Right renal pelvis (tissue), 4 donors: ENCODE measurements at regions not wholly inside any gene's neighbourhood (a gene's known extent, or its start where the extent isn't known, plus 50 kb on each side); places are given as distances from the start of the nearest gene placed in this dataset.
A peak's percentile ranks its signal among the peaks of the same experiment; 100 is the strongest.

Source experiments
- DNase-seq, 4 donors: peaks; one replicate each; pipeline ENCODE4 v3.0.0-alpha.2; 2013; ENCODE audit warnings: low read depth in 4 of 4, low spot score in 3 of 4, missing footprints in 1 of 4

DNA sequence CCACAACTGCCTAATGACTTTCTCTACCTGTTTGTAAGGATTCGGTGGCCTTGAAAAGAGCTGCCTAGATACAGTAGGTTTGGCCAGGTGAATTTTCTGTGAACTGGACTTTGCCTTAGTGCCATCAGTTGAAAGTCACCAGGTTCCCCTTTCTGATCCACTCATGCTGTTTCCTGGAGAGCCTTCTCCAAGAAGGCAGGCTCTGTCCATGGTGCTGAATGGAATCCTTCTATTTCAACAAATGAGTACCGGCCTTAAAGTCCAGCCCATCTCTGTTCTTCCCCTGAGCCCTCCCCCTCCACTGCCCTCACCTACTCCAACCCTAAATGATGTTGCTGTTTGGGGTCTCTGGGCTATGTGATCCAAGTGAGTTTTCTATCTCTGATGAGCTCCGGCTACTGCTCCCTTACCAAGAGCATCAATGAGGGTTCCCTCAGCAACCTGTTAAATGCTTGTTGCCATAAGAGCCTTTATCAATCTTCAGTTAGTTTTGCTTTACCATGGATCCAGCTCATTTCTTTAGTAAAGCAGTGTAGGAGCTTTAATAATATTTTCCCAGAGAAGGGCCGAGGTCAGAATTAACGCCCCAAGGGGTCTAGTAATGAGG lies 500.4 kb downstream of the PTPRU start:
- peak; percentile 50 to 69 (median 62) for DNase-seq

DNA sequence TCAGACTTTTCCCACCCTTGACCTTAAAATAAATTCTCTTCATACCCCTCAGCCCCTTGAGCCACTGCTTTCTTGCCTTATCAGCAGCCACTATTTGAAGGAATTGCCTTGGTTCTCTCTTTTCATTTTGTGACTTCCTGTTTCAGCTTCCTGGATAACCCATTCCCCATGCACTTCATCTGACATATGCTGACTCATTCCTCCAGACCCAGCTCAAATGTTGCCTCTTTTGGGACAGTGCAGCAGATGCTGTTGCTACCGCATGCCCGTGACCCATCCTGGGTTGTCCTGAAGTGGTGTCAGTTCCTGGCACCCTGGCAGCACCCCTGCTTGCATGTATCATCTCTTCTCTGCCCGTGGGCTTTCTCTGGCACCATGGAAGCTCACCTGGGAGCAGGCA lies 496.1 kb downstream of the PTPRU start:
- DNase-seq, result no peak

DNA sequence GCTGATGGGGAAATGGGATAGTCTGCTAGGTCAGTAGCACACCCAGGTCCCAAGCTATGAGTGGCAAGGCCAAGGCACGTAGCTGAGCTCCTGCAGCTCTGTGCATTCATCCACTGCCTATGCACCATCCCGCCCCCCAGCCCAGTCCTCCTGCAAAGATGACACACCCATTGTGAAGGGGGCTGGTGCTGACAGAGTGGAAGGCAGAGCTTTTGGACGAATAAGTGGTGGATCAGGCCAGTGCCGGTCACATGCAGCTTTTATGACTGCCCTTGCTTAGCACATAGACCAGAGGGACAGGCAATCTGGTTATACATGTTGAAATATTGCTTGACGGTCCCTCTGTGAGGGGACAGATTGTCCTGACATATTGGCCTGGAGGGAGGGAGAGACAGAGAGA lies 494.3 kb downstream of the PTPRU start:
- DNase-seq, result no peak

DNA sequence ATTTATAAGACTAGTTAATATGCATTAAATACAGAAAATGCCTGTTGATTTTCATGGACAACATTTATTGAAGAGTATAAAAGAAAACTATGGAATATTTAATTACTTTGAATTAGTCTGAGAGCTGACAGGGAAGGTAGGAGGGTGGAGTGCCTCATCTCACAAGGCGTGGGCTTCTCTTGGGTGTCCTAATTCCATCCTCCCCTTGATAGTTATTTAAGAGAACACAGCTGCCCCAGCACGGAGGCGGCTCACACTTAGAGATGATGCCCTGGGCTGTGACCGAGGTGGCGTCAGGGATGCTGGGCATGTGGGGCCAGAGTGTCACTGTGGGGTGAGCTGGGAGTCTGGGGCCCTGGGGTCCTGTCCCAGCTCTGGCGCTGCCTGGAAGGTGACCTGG lies 493.0 kb downstream of the PTPRU start:
- DNase-seq, result no peak

DNA sequence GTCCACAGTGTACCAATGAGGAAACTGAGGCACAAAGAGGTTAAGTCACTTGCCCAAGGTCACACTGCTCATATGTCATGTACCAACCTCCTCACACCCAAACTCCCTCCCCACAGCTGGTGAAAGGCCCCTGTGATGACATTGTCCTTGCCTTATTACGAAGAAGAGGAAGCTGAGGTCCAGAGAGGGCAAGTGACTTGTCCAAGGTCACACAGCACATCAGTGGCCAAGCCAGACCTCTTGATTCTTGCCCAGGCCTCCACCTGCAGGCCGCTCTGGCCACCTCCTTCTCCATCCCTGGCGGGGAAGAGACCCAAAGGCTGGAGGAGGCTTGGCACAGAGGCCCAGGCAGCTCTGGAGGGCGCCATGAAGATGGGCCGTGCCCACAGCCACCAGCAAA lies 492.4 kb downstream of the PTPRU start:
- no peak for DNase-seq

DNA sequence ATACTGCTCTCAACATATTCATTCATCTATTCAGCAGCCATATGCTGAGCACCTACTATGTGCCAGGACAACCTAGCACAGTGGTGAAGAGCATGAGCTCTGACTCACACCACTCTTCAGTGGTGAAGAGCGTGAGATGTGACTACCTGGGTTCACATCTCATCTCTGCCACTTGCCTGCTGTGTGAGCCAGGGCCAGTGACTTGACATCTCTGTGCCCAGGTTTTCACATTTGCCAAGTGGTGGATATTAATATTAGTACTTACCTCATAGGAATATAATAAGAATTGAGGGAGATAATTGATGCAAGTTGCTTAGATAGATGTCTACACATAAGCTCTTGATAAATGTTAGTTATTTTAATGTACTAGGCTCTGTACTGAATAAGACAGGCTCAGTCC lies 488.9 kb downstream of the PTPRU start:
- DNase-seq, result no peak

DNA sequence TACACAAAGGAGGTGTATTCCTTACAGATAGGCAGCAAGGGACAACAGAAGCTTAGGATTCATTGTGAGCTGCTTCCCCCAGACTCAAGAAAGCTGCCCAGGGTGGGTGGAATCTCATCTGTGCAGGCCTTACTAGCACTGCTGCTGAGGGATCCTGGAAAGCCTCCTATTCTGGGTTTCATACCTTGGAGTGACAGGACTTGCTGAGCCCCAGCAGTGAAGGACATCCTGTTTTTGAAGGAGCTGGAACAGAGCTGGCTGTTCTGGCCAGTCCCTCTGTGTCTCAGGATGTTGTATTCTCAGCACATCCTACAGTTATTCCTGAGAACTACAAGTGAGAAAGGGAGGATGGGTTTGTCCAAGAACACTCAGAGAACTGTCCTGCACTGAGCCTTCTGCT lies 486.3 kb downstream of the PTPRU start:
- no peak for DNase-seq

DNA sequence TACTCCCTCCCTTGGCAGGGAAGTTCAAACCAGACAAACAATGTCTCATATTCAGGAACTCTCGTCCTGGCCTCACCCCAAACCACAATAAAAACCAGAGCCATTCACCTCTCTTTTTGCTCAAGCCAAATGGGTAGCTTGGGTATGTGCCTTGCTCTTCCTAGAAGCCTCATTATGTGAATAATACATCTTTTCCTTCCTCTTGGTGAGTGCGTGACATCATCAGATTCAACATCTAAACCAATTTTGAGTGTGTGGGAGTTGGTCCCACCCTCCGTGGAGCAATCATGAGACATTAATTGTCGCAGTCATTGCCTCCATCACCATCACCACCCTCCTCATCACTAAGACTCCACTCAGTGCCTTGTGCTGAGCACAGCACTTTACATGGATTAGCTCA lies 482.9 kb downstream of the PTPRU start:
- DNase-seq, result no peak

DNA sequence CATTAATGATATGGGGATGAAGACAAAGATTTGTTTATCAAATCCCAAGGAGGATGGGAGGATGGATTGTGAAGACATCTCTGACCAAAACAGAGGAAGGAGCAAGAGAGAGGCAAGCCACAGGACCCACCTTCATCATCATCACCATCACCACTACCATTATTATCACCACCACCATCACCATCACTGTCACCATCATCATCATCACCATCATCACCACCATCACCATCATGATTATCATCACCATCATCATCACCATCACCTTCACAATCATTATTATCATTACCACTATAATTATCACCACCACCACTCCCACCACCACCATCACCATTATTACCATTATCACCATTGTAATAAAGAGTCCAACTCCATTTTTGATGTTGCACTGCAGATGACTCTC lies 482.5 kb downstream of the PTPRU start:
- no peak for DNase-seq

DNA sequence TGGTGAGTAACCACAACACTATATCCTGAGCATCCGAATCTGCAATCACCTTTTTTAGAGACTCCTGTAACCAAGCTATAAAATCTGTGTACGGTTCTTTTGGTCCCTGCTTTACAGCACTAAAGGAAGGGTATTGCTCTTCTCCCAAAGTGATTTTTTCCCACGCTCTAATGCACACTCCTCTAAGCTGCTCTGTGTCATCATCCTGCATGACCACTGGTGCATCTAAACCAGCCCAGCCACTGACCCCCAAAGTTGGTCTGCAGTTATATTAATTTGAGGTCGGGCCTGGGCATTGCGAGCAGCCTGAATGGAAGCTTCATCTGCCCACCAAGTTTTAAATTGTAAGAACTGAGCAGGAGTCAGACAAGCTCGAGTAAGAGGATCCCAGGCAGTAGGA lies 480.0 kb downstream of the PTPRU start:
- DNase-seq, result no peak

DNA sequence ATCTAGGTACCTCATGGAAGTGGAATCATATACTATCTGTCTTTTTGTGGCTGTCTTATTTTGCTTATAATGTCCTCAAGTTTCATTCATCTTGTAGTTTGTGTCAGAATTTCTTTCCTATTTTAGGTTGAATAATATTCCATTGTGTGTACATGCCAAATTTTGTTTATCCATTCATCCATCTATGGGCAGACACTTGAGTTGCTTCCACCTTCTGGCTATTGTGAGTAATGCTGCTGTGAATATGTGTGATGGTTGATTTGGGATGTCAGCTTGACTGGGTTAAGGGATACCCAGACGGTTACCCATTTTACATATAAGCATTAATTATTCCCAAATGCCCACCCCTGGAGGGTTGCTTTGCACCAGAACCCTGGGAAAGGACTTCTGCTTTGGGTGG lies 477.5 kb downstream of the PTPRU start:
- DNase-seq, result no peak

DNA sequence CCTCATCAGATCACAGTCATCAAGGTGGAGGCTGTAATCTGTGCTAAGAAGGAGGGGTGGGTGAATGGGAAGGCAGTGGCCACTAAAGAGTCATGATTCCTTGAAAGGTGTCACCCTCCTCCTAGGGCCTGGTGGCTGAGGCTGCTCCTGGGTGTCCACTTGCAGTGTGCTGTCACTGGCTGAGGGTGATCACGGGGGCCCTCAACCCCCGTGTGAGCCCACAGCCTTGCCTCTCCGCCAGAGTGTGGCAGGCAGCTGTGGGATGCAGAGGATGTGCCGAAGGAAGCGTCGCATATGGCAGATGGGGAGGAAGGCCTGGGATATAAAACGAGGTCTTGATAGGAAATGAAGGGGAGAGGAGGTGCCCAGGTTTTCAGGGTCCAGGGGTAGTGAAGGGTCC lies 476.5 kb downstream of the PTPRU start:
- DNase-seq, result no peak

DNA sequence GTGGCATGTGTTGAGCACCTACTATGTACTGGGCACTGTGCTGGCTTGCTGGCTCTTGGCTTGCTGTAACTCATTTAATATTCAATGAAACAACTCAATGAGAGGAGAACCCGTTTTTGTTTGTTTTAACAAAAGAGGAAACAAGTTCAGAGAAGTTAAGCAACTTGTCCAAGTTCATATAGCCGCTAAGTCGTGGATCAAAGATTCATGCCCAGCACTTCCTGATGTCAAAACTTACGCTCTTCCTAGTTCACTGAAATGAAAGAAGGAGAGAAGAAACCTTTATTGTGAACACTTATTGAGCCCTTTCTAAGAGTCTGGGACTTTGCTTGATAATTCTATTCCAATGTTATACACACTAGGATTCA lies 475.9 kb downstream of the PTPRU start:
- DNase-seq, result no peak

DNA sequence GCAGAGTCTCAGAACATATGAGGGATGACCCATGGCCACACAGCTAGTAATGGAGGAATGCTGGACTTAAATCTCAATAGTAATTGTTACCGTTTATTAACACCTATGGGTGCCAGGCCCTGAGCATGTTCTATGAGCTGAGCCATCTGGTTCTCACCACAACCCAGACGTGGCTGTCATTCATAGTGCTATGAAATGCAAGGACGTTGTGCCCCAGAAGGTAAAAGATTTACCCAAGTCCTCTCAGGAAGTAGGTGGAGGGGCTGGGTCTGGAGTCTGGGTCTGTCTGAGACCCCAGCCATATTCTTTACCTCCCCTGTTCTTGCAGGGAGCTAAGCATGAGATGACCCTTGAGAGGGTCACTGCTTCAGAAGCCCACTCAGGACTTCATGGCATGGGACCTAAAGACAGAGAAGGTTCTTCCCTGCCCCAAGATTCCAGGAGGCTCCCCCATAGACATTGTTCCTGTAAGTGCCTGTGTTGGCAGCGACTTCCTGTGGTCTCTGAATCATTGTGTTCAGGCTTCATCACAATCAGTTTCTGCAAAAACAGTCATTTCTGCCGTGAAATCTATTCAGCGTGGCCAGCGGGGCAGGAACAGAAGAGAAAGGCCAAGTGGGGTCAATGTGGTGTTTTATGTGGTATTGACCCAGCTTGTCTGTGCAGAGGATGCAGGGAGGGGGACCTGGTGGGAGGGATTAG lies 475.4 kb downstream of the PTPRU start:
- no peak for DNase-seq

DNA sequence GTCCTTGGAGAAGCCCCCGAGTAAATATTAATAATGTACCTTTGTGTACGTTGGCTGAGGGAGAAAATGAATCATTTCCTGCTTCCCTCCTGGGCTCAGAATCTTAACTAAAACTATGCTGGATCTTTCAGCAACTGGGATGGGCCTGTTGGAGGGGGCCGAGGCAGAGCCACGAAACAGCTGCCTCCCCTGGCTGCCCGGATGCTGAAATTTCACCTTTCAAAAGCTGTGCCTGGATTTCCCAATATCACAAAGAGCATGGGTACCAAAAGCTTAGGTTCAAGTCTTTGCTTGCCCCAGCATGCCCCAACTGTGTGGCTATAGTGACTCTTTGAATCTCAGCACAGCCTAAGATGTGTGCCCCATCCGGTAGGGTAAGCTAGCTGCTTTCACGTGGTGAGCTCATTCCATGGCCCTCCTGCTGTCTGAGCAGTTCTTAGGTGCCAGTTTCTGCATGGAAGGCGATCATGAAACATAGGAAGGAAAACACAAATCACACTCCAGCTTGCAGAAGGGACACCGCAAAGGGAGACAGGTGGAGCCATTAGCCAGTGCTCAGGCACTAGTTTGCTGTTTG lies 473.5 kb downstream of the PTPRU start:
- no peak for DNase-seq

DNA sequence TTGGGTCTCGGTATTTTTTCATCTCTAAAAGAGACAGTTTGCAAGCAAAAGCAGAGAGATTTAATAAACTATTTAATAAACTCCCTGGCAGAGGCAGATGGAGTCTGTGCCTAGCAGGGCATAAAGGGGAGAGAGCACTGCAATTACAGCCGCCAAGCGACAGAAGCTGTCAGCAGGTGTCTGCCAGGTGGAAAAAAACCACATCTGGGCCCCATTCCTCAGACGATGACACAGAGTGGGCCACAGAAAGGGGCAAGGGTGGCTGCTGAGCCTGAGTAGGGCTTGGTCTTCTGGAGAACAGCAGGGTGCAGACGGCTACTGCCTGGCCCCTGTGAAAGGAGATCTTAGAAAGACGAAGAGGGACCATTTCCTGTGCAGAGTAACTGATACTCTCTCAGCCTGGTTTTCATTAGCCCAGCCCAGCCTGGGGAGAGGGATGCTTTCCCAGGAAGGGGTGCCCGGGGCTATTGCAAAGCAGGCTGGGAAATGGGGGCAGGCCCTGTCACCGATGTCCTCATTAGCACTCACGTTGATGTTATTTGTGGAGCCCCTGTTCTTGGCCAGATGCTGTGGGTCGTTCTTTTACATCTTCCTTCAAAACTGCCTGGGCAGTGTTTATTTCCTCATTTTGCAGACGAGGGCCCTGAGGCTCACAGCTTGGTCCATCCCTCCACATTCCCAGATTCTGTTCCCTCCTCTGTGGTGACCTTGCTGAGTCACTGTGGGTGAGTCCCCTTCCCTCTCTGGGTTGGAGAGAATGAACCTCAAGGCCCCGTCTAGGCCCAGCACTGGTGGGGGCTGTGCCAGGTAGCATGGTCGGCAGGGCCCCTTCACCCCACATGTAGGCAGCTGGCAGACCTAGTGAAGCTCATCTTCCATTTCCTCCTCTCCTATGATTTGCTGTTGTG lies 472.7 kb downstream of the PTPRU start:
- DNase-seq, result no peak

DNA sequence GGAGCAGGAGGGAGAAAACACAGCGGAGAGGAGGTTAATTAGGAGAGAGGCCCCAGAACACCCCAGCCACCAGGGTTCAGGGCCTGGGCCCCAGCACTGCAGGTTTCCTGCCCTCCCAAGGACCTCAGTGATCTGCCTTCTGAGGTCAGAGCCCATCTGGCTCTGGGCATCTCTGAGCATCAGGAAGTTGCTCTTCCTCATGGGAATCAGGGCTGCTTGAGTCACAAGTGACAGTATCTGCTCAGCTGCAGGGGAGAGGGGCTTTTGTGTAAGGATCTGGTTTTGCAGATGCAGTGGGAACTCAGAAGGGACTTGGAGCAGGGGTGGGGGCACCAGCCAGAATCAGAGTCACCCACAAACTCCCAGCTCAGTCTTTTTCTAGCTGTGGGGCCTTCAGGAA lies 472.1 kb downstream of the PTPRU start:
- no peak for DNase-seq

DNA sequence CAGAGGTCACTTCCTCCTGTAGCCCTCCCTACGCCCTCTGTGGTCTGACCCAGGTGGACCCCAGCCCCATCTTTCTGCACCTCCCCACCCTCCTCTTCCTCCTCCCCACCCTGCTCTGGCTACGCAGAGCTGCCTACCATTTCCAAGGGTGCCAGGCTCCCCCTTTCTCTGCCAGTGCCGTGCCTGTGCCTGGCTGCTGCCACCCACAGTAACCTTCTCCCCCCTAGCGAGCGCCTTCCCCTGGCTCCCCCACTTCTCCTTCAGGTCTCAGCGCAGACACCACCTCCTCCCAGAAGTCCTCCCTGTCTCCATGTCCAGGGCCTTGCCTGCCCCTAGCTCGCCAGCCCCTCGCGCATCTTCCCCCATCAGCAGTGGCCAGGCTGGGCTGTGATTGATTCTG lies 471.5 kb downstream of the PTPRU start:
- DNase-seq, result no peak

DNA sequence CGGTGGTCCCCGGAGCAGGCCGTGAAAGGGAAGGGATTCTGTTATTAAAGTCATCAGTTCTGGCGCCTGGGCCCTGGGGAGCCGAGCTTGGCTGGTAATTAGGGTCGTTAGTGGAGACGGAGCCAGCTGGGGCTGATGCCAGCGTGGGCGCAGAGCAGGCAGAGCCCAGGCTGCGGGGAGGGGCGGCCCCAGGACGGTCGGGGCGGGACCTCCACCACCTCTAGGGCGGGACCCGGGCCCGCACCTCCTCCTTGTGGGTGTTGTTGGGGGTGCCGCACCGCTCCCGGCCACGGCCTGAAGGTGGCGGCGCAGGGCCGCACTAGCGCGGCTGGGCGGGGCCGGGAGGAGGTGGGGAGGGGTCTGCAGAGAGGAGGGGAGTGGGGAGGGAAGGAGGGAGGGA lies 470.6 kb downstream of the PTPRU start:
- DNase-seq, result no peak

DNA sequence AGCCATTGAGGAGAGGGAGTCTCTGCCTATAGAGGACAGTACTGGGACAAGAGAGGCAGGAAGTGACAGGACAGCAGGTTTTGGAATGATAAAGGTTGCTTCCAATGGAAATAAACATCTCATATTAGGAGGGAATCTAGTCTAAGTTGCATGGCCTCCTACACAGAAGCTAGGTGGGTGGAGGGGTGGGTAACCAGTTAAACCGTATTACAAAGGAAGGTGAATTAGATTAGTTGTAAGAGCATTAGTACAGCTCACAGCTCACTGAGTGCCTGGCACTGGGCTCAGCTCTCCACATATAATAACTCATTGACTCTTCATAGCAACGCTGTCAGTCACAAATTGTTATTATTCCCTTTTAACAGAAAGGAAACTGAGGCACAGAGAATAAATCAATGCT lies 468.1 kb downstream of the PTPRU start:
- no peak for DNase-seq

DNA sequence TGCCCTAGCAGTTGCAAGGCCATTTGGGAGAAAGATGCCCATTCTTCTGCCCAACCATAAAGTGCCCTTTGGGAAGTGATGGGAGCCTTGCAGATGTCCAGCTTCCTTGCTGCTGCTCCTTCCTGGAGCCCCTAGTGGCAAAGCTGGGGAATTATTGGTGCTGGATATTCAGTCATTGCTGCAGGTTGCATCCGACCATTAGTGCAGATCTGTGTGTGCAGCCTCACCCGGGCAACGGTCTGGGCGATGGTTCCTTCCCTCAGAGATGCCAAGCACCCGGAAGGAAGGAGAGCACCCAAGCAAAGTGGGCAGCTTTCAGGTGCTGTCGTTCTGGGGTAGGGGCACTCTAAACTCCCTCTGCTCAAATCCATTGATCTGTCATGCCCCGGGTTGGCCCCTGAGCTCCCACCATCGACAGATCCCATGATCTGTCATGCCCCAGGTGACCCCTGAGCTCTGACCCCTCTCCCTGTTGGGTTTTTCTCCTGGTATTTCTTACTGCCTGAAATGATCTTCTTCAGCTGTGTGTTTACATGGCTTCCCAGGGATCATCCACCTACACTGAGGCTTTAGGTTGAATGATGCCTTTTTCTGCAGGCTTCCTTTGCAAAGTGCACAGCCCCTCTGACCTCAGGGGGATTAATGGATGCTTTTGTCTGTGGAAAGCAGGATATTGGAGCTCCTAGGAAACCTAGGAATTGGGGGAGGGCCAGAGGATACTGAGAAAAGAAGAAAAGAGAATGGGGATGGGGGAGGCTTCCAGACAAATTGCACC lies 467.5 kb downstream of the PTPRU start:
- no peak for DNase-seq
